NCI-H2196 (cell line): ENCODE measurements at regions not wholly inside any gene's neighbourhood (a gene's known extent, or its start where the extent isn't known, plus 50 kb on each side); places are given as distances from the start of the nearest gene placed in this dataset.

Source experiments
- DNase-seq: peaks from one replicate; lab custom pipeline; 2025; ENCODE audit not compliant: unreplicated experiment; lab: John Stamatoyannopoulos, UW

DNA sequence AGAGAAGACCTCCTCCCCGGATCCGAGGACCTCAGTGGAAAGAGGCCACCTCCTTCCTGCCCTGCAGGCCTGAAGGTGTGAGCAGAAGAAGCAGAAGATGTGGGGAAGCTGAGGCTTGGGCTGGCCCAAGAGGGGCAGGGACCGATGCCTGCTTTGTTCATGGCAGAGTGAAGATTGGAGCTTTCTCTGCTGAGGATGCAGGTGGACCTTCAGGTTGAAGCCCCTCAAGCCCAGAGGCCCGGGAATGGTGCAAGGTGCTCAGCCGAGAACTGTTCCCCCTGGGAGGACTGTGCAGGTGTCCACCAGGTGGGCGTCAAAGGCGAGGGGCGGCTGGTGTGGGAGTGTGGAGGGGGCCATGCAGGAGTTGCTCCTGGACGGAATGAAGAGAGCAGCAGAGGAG, 277.9 kb upstream of the IRX2 start:
- DNase-seq = no peak

DNA sequence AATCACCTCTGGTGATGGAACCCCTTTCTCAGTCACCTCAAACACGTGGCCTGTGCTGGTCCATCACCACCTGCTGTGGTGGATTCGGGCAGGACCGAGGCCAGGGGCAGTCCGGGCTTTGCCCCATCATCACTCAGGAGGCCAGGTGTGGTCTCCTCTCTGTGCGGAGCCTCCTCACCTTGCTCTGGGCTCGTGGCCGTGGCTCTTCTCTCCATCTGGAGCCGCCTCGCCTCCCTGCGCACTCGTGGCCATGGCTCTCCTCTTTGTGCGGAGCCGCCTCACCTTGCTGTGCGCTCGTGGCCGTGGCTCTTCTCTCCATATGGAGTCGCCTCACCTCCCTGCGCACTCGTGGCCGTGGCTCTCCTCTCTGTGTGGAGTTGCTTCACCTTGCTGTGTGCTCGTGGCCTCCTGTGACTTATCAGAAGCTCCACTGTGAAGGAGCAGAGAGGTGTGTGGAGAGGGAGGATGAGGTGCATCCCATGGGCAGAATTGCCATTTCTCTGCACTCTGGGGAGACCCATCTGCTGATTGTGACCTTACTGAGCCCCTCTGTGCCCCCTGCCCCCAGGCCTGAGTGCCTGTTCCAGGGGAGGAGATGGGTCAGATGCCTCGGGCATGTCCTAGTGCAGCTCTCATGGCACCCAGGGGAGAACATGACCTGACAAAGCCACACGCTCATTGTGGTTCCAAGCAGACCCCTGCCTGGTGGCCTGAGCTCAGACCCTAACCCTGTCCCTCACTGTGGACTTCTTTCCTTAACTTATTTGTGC, 276.6 kb upstream of the IRX2 start:
- no peak for DNase-seq

DNA sequence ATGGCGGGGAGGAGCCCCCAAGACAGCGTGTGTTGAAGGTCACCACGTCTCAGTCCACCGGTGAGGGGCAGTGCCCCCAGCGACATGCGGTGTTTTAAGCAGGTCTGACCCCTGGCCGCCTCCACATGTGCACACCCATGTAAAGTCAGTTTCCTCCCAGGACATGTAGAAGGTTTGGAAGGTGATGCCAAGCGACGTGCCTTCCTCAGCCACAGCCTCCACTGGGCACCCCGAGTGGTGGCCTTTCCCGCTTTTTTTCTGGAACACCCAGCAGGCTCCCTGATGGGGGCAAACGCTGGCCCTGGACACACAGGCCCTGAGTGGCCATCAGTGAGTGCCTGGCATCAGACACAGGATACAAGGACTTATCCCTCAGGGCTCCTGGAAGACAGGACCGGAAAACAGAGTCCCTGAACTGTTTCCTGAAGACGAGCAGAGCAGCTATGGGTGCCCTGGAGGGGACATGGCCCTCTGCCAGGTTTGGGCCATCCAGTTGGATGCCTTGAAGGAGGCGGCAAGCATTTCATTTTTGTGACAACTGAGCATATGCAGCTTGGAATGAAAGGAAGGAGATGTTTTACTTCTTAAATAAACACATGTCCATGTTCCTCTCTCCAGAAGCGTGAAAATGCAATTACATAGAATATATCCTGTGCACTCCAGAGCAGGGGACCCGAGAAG, 275.8 kb upstream of the IRX2 start:
- no peak for DNase-seq

DNA sequence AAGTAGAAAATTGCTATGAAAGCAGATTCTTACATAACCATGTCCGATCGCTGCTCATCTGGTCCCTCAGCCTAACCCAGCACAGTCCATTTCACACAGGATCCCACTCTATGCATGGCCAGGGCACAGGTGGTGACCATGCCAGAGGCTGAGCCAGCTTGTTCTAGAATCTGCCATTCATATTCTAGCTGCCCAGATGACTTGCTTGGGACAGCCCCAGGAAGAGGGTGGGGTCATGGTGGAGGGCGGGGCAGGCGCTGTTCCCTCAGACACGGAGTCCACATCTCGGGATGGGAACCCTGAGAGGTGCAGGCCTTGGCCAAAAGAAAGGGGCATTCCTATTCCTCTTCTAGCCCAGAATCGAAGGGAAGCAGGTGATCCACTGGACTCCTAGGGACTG, 275.2 kb upstream of the IRX2 start:
- DNase-seq = no peak

DNA sequence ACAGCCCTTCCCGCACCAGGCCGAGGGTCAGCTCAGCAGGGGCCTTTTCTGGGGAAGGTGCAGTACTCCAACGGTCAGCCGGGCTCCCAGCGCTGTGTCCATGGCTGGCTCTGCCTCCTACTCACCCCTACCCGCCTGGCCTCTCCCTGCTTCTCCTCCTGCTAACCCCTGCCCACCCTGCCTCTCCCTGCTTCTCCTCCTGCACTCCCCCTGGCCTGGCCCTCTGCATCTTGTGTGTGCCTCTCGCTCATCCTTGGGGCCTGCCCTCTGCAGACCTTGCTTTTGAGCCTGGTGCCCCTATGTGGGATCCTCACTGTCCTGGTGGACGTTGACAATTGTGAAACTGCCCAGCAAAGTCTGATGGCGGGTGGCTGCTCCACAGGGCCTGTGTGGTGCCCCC, 274.6 kb upstream of the IRX2 start:
- no peak for DNase-seq

DNA sequence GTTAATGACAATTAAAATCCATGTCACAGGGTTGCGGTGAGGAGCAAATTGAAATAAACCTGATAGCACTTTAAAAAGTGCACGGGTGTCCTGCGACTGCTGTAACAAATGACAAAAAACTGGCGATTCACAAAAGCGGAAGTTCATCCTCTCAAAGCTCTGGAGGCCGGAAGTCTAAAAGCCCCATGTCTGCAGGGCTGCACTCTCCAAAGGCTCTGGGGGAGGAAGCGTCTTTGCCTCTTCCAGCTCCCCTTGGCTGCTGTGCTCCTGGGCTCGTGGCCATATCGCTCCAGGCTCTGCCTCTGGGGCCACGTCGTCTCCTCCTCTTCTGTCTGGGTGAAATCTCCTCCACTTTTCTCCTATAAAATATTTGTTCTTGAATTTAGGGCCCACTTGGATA, 273.9 kb upstream of the IRX2 start:
- no peak for DNase-seq

DNA sequence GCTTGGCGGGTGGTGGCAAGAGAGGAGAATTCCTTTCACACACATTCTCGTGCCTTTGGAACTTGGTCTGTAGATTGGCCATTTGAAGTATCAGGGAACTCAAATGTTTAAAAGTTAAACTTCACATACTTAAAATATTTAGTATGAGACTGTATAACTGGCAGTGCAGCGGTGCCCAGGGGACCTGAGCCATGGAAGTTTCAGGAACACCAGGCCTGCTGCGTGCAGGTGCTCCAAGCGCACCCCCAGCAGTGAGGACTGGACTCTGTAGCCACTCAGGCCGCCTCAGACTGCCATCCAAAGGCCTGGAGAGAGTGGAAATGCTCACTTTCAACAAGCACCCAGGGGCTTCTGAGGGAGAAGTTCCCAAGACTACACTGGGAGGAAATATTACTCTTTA, 273.5 kb upstream of the IRX2 start:
- DNase-seq = no peak

DNA sequence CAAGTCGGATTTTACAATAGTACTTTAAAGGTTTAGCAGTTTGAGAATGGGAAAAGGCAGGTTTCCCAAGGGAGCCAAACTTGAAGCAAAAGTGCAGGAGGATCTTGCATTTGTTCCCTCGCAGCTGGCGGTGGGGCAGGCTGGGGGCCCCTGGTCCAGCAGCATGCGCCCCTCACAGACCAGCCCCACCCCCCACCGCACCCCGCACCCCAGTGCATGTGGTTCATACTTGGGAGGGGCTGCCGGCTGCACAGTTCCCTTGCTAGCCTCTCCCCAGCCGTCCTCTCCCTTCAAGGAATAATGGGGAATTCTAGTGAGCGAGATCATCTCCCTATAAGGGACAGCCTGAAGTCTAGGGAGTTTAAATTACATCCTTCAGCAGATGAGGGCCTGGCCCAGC, 273.1 kb upstream of the IRX2 start:
- DNase-seq = no peak

DNA sequence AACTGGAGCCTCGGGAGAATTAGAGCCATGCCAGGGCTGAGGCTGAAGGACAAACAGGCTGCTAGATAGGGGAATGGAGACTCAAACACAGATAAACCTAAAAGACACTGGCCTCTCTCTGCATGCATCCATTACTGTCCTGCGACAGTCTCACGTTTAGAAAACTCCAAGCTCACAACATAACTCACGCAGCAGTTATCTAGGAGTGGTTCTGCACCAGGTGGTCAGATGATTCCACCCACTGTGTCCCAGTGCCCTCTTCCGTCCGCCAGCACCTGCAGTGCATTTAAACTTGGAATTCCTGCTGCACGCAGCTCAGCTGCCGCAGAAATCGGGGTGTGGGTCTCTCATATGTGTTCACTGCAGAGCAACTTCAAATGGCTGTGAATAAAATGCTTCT, 272.6 kb upstream of the IRX2 start:
- DNase-seq = no peak

DNA sequence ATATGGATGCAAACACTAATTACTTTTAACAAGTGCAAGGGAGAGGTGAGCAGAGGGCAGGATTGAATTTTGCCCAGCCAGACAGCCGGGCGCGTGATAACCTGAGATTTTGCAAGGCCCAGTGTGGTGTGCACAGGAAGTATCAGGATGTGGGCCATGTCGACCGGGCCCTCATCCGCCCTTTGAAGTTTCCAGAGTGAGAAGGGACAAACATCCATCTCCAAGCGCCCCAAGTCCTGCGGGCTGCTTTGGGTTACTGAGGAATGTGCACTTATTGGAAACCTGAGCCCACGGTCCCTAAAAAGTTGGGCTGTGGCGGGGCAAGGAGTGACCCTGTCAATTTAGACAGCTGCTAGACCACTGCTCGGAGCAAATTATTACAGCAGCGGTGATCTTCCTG, 272.2 kb upstream of the IRX2 start:
- DNase-seq = no peak

DNA sequence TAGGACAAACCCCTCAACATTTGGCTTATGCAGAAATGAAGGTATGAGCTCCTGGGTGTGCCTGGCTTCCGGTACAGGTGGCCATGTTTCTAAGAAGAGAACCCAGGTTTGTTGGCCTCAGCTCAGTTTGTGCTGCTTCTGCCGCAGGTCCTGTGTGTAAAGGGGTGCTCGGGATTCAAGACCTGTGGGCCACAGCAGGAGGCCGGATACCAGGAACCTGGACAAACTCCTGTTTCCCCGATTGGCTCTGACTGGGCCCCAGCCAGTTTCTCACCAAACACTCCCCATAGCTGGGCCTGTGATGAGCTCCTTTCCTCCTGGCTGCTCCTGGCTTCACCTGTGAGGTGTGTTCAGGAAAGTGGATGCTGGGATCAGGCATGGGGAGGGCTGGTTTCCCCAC, 271.2 kb upstream of the IRX2 start:
- DNase-seq = no peak

GRCh38 chr5:3020426-3020825, 268.9 kb upstream of the IRX2 start:
- DNase-seq = no peak

DNA sequence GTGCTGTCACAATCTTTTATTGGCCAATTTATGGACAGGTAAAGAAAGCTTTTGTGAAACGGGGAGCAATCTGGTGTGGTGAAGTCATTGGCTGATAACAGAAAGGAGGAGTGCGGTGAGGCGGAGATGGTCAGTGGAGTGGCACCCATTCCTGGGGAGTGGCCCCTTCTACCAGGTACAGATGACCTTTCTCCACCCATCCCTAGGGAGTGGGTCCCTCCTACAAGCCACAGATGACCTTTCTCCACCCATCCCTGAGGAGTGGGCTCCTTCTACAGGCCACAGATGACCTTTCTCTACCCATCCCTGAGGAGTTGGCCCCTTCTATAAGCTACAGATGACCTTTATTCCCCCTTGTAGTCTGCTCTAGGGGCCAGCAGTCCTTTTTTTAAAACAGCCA, 267.6 kb upstream of the IRX2 start:
- no peak for DNase-seq

DNA sequence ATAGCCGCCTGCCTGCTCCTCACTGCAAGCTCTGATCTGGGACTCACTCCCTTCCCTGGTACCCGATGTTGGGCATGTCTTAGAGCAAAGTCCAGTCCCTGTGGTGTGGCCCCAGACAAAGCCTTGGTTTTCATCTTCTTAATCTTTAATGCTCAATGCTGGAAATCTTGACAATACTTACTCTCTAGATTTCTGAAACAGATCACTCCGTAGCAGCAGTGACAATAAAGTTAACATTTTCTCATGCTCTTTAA, 260.2 kb upstream of the IRX2 start:
- DNase-seq = no peak

DNA sequence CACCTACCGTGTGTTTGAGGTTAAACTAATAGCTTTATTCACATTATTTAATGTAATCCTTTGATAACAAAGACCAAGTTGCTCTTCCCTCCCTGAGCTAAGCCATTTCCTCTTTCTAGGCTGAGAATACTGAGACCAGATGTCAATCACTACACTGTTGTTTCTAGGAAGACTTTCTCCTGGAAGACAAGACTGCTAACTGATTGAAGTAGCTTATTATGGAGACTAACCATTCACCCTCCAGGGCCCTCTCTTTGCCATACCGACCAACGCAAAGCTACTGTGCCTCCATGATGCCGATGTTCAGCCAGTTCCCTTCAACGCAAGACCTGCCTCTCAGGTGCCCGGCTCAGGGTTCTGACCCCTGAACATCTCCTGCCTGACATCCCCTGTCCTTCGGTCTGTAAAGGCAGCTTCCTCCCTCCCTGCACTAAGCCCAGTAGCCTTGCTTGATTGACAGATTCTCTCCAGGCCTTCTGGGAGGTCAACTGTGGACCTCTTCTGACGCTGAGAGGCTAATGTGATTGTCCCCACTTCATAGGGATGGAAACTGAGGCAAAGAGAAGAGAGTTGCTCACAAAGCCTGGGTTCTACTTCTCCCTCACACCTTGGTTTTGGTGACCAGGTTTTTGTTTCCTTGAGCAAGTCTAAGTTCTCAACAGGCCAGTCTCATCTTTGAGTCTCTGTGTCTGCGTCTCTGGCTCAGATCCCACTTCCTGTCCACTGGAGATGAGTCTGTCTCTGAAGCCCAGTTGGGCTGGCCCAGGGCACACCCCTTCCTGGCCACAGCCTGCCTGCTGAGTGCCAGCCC, 259.7 kb upstream of the IRX2 start:
- DNase-seq = no peak

- no peak for DNase-seq
Observed at GRCh38 chr5:3010301-3010952, 258.9 kb upstream of the IRX2 start.

DNA sequence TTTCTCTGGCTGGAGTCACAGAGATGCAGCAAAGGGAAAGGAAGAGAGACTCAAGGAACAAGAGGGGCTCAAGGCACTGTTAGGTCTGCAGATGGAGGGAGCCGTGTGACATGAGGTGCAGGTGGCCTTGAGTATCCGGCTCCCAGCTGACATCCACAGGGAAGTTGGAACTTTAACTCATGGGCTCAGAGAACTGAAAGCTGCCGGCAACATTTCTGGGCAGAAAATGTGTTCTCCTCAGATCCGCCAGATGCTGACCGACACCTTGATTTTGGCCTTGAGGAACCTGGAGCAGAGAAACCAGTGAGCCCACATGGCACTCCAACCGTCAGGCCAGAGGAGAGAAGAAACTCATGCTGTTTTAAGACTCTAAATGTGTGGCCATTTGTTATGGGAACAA, 258.1 kb upstream of the IRX2 start:
- DNase-seq = no peak

DNA sequence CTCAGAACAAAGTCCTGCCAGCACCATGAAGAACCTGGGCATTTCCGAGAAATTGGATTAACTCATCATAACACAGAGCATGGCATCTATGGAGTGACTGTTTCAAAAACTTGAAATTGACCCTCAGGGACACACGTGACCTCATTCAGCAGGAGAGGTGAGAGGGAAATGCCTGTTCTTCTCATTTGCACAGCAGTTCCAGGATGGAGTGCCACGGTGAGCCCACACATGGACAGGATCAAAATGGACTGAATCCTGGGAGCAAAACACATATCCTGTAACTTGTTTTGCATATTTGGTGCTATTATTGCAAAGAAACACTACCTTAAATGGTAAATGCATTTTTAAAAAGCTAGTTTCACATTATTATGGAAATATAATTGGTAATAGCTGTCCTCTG, 256.1 kb upstream of the IRX2 start:
- DNase-seq = no peak

- DNase-seq = no peak
Observed at GRCh38 chr5:3006961-3007551, 255.6 kb upstream of the IRX2 start.

DNA sequence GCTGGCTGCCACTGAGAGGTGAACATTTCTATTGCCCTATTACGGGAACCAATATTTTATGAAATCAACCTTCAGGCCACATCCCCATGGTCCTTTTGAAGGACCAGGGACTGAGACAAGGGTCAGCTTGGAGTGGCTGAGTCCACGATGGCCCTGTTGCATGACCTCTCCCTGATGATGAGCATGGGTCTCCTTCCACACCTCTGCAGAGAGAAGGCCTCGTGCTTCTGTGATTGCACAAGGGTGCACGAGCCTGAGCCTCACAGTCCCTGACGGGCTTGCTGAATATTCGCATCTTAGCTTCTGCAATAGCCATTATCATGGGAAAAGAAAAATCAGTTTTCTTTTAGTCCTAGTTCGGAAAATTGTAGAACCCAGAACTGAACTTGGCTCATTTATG, 255.0 kb upstream of the IRX2 start:
- DNase-seq = no peak

GRCh38 chr5:3004361-3005080, 253.0 kb upstream of the IRX2 start:
- no peak for DNase-seq
